LNCaP clone FGC (cell line): ENCODE measurements at regions not wholly inside any gene's neighbourhood (a gene's known extent, or its start where the extent isn't known, plus 50 kb on each side); places are given as distances from the start of the nearest gene placed in this dataset.
"Not testable (repeated sequence)": the region's sequence is repeated elsewhere in the genome, so short reads cannot be mapped to it uniquely, and the experiment has no call there.

Source experiments
- DNase-seq: peaks from one replicate; pipeline ENCODE4 v3.0.0-alpha.2; 2011; ENCODE audit warnings: low read depth
- H3K4me3 ChIP-seq: 2 replicates; pipeline ENCODE4 v1.5.1; 2011; ENCODE audit warnings: mild to moderate bottlenecking, low read depth, low read length, control low read depth

DNA sequence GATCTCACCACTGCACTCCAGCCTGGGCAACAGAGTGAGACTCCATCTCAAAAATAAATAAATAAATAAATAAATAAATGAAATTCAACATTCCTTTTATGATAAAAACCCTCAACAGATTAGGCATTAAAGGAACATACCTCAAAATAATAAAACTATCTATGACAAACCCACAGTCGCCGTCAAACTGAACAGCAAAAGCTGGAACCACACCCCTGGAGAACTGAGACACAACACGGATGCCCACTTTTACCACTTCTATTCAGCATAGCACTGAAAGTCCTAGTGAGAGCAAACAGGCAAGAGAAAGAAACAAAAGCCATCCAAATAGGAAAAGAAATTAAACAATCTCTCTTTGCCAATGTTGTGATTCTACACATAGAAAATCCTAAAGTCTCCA lies 499.9 kb upstream of the TPTE start:
- DNase-seq, H3K4me3 ChIP-seq: not testable (repeated sequence)

DNA sequence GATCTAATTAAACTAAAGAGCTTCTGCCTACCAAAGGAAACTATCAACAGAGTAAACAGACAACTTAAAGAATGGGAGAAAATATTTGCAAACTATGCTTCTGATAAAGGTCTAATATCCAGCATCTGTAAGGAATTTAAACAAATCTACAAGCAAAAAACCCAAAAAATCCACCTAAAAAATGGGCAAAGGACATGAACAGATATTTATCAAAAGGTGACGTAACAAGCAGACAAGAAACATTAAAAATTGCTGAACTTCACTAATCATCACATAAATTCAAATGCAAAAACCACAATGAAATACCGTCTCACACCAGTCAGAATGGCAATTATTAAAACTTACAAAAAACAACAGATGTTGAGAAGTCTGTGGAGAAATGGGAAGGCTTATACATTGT lies 498.6 kb upstream of the TPTE start:
- not testable (repeated sequence) for H3K4me3 ChIP-seq, DNase-seq
